Liver (tissue), 8 donors: ENCODE measurements at regions not wholly inside any gene's neighbourhood (a gene's known extent, or its start where the extent isn't known, plus 50 kb on each side); places are given as distances from the start of the nearest gene placed in this dataset.

Source experiments
- DNase-seq: peaks from one replicate; pipeline ENCODE4 v3.0.0-alpha.2; 2017; ENCODE audit warnings: low spot score
- H3K27ac ChIP-seq, 2 donors: one replicate each; pipeline ENCODE4 v1.7.0; 2013; ENCODE audit warnings: inconsistent platforms in 2 of 2, low read length in 2 of 2, control low read depth in 1 of 2, low read depth in 1 of 2, mild to moderate bottlenecking in 1 of 2
- H3K27me3 ChIP-seq, 4 donors: one replicate each; pipeline versions ENCODE4 v1.6.1 to v1.7.0; 2013; ENCODE audit warnings: low read length in 3 of 4, inconsistent platforms in 1 of 4, mild to moderate bottlenecking in 1 of 4, moderate library complexity in 1 of 4; ENCODE audit not compliant: control insufficient read depth in 4 of 4, insufficient read depth in 4 of 4
- H3K36me3 ChIP-seq, 4 donors: one replicate each; pipeline versions ENCODE4 v1.6.1 to v1.7.0; 2013; ENCODE audit warnings: low read length in 3 of 4, mild to moderate bottlenecking in 3 of 4, low read depth in 1 of 4, moderate library complexity in 1 of 4; ENCODE audit not compliant: control insufficient read depth in 4 of 4, insufficient read depth in 3 of 4
- H3K4me1 ChIP-seq, 4 donors: one replicate each; pipeline versions ENCODE4 v1.6.1 to v1.7.0; 2013; ENCODE audit warnings: low read length in 3 of 4, mild to moderate bottlenecking in 3 of 4, moderate library complexity in 1 of 4; ENCODE audit not compliant: control insufficient read depth in 4 of 4, insufficient read depth in 4 of 4
- H3K4me3 ChIP-seq, 3 donors: one replicate each; pipeline versions ENCODE4 v1.6.1 to v1.7.0; 2013; ENCODE audit warnings: low read length in 3 of 3, control low read depth in 1 of 3, low read depth in 1 of 3, mild to moderate bottlenecking in 1 of 3
- H3K9ac ChIP-seq, 2 donors: one replicate each; pipeline ENCODE4 v1.7.0; 2013; ENCODE audit warnings: low read length in 2 of 2, mild to moderate bottlenecking in 2 of 2, moderate library complexity in 2 of 2, control low read depth in 1 of 2, low read depth in 1 of 2
- H3K9me3 ChIP-seq, 4 donors: one replicate each; pipeline versions ENCODE4 v1.6.1 to v1.7.0; 2013; ENCODE audit warnings: low read length in 3 of 4; ENCODE audit not compliant: control insufficient read depth in 4 of 4
- EGR1 ChIP-seq, 2 donors: IDR thresholded peaks; 2 replicates each; pipeline ENCODE4 v1.6.1; 2016 to 2018; ENCODE audit warnings: antibody characterized with exemption in 2 of 2, low read depth in 2 of 2
- FOXA1 ChIP-seq: IDR thresholded peaks from 2 replicates; pipeline ENCODE4 v1.6.1; 2016; ENCODE audit warnings: antibody characterized with exemption
- FOXA2 ChIP-seq: IDR thresholded peaks from 2 replicates; pipeline ENCODE4 v1.6.1; 2016; ENCODE audit warnings: antibody characterized with exemption
- GABPA ChIP-seq, 2 donors: IDR thresholded peaks in 1 of 2; conservative IDR thresholded peaks in 1 of 2; 2 replicates each; pipeline ENCODE4 v1.6.1; 2016; ENCODE audit warnings: antibody characterized with exemption in 2 of 2, mild to moderate bottlenecking in 1 of 2, moderate library complexity in 1 of 2
- HNF4A ChIP-seq, 2 donors: conservative IDR thresholded peaks; 2 replicates each; pipeline ENCODE4 v1.6.1; 2016; ENCODE audit warnings: antibody characterized with exemption in 2 of 2, mild to moderate bottlenecking in 2 of 2
- HNF4G ChIP-seq: IDR thresholded peaks from 2 replicates; pipeline ENCODE4 v1.6.1; 2016; ENCODE audit warnings: antibody characterized with exemption
- JUND ChIP-seq, 2 donors: IDR thresholded peaks; 2 replicates each; pipeline ENCODE4 v1.6.1; 2016; ENCODE audit warnings: antibody characterized with exemption in 2 of 2
- NR2F2 ChIP-seq: IDR thresholded peaks from 2 replicates; pipeline ENCODE4 v1.6.1; 2016; ENCODE audit warnings: antibody characterized with exemption
- RAD21 ChIP-seq, 2 donors: IDR thresholded peaks; 2 replicates each; pipeline ENCODE4 v1.6.1; 2016; ENCODE audit warnings: antibody characterized with exemption in 2 of 2, mild to moderate bottlenecking in 2 of 2
- RXRA ChIP-seq, 2 donors: IDR thresholded peaks; 2 replicates each; pipeline ENCODE4 v1.6.1; 2017 to 2018; ENCODE audit warnings: antibody characterized with exemption in 2 of 2, mild to moderate bottlenecking in 1 of 2
- SP1 ChIP-seq: IDR thresholded peaks from 2 replicates; pipeline ENCODE4 v1.6.1; 2018; ENCODE audit warnings: antibody characterized with exemption, mild to moderate bottlenecking
- YY1 ChIP-seq: IDR thresholded peaks from 2 replicates; pipeline ENCODE4 v1.6.1; 2016; ENCODE audit warnings: antibody characterized with exemption, mild to moderate bottlenecking
- WGBS: extraction: QIAGEN DNeasy Blood & Tissue Kit; methylation state at CpG from one replicate; pipeline ENCODE4 v1.1.7; 2013; 5-methylcytosine and 5-hydroxymethylcytosine counted together
- TF ChIP-seq, protein P1 (sequence below): IDR thresholded peaks from 2 replicates; pipeline ENCODE4 v1.6.1; 2016; ENCODE audit warnings: antibody characterized with exemption
- TF ChIP-seq, protein P2 (sequence below): fragments of 150-350 bp; IDR thresholded peaks from 2 replicates; pipeline ENCODE4 v1.5.1; 2017; ENCODE audit warnings: improper control_type of control experiment, low read depth, low read length; ENCODE audit not compliant: missing input control
- TF ChIP-seq, protein P3 (sequence below): IDR thresholded peaks from 2 replicates; pipeline ENCODE4 v1.6.1; 2016; ENCODE audit warnings: antibody characterized with exemption
- TF ChIP-seq, protein P4 (sequence below): IDR thresholded peaks from 2 replicates; pipeline ENCODE4 v1.6.1; 2016; ENCODE audit warnings: antibody characterized with exemption, mild to moderate bottlenecking
- donor health status: healthy.
- donor health status: healthy.
- donor health status: healthy.
- donor health status: healthy.
- donor health status: healthy.

DNA sequence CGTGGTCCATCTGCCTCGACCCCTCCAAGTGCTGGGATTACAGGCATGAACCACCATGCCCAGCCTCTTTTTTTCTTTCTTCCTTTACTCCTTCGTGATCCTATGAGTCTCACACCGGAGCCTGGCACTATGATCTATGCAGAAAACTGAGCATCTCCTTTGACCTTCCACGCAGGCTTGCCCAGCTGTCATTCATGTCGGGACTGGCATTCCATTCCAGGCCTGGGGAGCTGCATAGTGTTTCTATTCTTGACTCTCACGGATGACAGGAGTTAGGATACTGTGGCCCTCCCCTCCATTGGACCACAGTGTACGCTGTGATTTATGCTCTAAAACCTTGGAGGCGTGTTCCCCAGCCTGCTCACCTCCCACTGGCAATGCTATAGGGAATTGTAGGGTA is 611.8 kb downstream of the BRD1 start:
- no peak for TF ChIP-seq FOXA1
- Histone ChIP-seq H3K4me3 (no peak overlapping the region), H3K36me3 (no peaks in the 10 kb centered on the region), H3K9me3 (peaks cover 0 to 11% (median 0%) of the 10 kb centered on the region in 4 donors), H3K9ac (no peak overlapping the region), H3K27ac (no peak overlapping the region), H3K27me3 (no peaks in the 10 kb centered on the region), H3K4me1 (peaks cover 0 to 8% (median 4%) of the 10 kb centered on the region in 4 donors)
- DNase-seq: no peak
- WGBS: 88% methylated on average over 9 of the region's 9 CpGs

DNA sequence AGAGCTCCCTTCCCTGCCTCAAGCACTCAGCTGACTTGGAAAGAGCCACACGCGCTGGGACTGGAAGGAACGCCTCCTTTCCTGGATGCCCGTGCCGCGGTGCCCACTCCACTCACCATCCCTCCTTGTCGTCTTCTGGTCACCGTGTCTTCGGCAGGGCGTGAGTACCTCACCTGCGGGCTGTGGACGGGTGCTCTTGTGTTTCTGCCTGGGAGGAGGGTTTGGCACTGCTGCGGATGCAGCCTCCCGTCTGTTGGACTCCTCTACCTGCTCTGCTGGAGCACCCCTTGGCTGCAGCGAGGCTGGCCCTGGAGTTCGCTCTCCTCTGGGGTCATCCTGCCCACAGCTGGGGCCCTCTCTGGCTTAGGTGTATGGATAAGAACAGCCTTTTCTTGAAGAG is 612.7 kb downstream of the BRD1 start:
- no peaks in the 10 kb centered on the region for H3K36me3 ChIP-seq
- peaks cover 0 to 11% (median 0%) of the 10 kb centered on the region in 4 donors for H3K9me3 ChIP-seq
- H3K9ac ChIP-seq: no peak overlapping the region
- WGBS: 94% methylated on average over 16 of the region's 16 CpGs
- peaks cover 0 to 12% (median 8%) of the 10 kb centered on the region in 4 donors for H3K4me1 ChIP-seq
- no peak for DNase-seq
- no peak overlapping the region for H3K4me3 ChIP-seq
- no peak overlapping the region for H3K27ac ChIP-seq
- no peak for TF ChIP-seq FOXA2
- TF ChIP-seq RAD21 (IDR thresholded peaks at IDR 0.05): no peak
- no peak for TF ChIP-seq EGR1 (IDR thresholded peaks at IDR 0.05; ENCODE audit: low read depth in 2 of 2)
- no peak for TF ChIP-seq JUND (IDR thresholded peaks at IDR 0.05)
- no peak for TF ChIP-seq FOXA1
- TF ChIP-seq RXRA (IDR thresholded peaks at IDR 0.05): no peak
- TF ChIP-seq, protein P1, sequence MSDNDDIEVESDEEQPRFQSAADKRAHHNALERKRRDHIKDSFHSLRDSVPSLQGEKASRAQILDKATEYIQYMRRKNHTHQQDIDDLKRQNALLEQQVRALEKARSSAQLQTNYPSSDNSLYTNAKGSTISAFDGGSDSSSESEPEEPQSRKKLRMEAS: no peak
- TF ChIP-seq, protein P2, sequence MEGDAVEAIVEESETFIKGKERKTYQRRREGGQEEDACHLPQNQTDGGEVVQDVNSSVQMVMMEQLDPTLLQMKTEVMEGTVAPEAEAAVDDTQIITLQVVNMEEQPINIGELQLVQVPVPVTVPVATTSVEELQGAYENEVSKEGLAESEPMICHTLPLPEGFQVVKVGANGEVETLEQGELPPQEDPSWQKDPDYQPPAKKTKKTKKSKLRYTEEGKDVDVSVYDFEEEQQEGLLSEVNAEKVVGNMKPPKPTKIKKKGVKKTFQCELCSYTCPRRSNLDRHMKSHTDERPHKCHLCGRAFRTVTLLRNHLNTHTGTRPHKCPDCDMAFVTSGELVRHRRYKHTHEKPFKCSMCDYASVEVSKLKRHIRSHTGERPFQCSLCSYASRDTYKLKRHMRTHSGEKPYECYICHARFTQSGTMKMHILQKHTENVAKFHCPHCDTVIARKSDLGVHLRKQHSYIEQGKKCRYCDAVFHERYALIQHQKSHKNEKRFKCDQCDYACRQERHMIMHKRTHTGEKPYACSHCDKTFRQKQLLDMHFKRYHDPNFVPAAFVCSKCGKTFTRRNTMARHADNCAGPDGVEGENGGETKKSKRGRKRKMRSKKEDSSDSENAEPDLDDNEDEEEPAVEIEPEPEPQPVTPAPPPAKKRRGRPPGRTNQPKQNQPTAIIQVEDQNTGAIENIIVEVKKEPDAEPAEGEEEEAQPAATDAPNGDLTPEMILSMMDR: no peak
- TF ChIP-seq HNF4G: no peak
- no peak for TF ChIP-seq GABPA (IDR thresholded peaks at IDR 0.05 in 1 of 2, conservative IDR thresholded peaks at IDR 0.05 in 1 of 2)
- no peak for TF ChIP-seq HNF4A (conservative IDR thresholded peaks at IDR 0.05)
- TF ChIP-seq, protein P3, sequence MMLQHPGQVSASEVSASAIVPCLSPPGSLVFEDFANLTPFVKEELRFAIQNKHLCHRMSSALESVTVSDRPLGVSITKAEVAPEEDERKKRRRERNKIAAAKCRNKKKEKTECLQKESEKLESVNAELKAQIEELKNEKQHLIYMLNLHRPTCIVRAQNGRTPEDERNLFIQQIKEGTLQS: no peak
- TF ChIP-seq, protein P4, sequence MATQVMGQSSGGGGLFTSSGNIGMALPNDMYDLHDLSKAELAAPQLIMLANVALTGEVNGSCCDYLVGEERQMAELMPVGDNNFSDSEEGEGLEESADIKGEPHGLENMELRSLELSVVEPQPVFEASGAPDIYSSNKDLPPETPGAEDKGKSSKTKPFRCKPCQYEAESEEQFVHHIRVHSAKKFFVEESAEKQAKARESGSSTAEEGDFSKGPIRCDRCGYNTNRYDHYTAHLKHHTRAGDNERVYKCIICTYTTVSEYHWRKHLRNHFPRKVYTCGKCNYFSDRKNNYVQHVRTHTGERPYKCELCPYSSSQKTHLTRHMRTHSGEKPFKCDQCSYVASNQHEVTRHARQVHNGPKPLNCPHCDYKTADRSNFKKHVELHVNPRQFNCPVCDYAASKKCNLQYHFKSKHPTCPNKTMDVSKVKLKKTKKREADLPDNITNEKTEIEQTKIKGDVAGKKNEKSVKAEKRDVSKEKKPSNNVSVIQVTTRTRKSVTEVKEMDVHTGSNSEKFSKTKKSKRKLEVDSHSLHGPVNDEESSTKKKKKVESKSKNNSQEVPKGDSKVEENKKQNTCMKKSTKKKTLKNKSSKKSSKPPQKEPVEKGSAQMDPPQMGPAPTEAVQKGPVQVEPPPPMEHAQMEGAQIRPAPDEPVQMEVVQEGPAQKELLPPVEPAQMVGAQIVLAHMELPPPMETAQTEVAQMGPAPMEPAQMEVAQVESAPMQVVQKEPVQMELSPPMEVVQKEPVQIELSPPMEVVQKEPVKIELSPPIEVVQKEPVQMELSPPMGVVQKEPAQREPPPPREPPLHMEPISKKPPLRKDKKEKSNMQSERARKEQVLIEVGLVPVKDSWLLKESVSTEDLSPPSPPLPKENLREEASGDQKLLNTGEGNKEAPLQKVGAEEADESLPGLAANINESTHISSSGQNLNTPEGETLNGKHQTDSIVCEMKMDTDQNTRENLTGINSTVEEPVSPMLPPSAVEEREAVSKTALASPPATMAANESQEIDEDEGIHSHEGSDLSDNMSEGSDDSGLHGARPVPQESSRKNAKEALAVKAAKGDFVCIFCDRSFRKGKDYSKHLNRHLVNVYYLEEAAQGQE: no peak
- TF ChIP-seq YY1: no peak
- TF ChIP-seq SP1: no peak
- TF ChIP-seq NR2F2: no peak
- no peaks in the 10 kb centered on the region for H3K27me3 ChIP-seq
